ENCODE measurements at regions not wholly inside any gene's neighbourhood (a gene's known extent, or its start where the extent isn't known, plus 50 kb on each side); places are given as distances from the start of the nearest gene placed in this dataset.

DNA sequence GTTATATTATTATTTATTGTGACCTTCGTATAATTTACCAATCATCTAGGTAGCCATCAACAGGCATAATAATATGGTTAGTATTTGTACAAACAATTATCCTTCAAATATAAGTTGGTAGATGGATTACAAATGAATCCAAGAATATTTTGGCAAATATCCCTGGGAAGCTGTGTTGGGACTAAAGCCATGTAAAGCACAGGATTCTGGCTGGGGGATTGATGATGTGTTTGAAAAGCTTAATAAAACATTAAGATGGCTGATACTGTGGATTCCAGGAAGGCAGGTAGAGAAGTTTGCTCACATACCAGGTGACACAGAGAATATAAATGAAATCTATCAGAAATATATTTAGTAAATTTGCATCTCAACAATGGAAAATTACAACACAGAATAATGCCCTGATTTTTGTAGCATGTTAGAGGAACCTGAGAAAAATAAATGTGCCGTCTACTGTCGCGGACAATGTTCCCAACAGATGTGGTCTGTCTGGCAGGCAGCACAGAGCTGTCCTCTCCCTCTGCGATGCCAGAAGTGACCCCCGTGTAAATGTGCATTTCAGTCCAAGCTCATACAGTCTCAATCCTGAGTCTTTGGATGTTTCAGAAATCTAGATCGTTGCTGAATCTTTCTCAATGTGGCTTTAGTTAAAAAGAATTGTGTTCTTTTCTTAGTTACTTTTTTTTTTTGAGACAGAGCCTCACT is 125.0 kb downstream of the TEX36 start:
- no peak overlapping the region for H3K4me3 ChIP-seq (ENCODE audit: low read depth, low read length)
- in situ Hi-C loops (cut with HindIII; ENCODE audit: low pct_ligation_motif_present, low sequenced_read_pairs): no loop called here

DNA sequence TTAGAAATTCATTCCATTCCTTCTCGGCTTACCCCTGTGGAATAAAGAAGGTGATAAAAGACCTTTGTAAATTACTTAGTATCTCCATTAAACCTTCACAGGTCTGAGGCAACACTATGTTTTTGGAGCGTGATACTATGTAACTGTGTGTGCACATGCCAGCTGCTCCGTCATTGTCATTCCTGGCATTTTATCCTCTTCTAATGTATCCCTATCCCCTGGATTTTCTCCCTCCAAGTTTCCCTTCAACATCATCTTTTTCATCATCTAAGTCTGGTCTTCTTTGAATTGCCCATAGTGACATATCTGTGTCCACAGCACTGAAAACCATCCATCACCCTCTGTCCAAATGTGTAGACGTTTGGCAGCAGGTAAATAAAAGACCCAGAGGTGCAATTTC is 125.7 kb downstream of the TEX36 start:
- no peak for DNase-seq
- in situ Hi-C loops (cut with HindIII; ENCODE audit: low pct_ligation_motif_present, low sequenced_read_pairs): no loop called here
- H3K27ac ChIP-seq: no peak overlapping the region
- H3K4me3 ChIP-seq (ENCODE audit: low read depth, low read length): no peak overlapping the region
- H3K36me3 ChIP-seq (replicated peaks): no peaks in the 10 kb centered on the region
- no peaks in the 10 kb centered on the region for H3K27me3 ChIP-seq (replicated peaks)
- TF ChIP-seq, protein P1, sequence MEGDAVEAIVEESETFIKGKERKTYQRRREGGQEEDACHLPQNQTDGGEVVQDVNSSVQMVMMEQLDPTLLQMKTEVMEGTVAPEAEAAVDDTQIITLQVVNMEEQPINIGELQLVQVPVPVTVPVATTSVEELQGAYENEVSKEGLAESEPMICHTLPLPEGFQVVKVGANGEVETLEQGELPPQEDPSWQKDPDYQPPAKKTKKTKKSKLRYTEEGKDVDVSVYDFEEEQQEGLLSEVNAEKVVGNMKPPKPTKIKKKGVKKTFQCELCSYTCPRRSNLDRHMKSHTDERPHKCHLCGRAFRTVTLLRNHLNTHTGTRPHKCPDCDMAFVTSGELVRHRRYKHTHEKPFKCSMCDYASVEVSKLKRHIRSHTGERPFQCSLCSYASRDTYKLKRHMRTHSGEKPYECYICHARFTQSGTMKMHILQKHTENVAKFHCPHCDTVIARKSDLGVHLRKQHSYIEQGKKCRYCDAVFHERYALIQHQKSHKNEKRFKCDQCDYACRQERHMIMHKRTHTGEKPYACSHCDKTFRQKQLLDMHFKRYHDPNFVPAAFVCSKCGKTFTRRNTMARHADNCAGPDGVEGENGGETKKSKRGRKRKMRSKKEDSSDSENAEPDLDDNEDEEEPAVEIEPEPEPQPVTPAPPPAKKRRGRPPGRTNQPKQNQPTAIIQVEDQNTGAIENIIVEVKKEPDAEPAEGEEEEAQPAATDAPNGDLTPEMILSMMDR (IDR thresholded peaks at IDR 0.05; ENCODE audit: low read depth, low read length, missing control alignments): no peak

More for the DNA sequence above, 125.0 kb downstream of the TEX36 start:
- no peaks in the 10 kb centered on the region for H3K27me3 ChIP-seq (replicated peaks)
- no peak for DNase-seq
- TF ChIP-seq, protein P1 (IDR thresholded peaks at IDR 0.05; ENCODE audit: low read depth, low read length, missing control alignments): no peak
- no peak overlapping the region for H3K27ac ChIP-seq
- H3K36me3 ChIP-seq (replicated peaks): no peaks in the 10 kb centered on the region

DNA sequence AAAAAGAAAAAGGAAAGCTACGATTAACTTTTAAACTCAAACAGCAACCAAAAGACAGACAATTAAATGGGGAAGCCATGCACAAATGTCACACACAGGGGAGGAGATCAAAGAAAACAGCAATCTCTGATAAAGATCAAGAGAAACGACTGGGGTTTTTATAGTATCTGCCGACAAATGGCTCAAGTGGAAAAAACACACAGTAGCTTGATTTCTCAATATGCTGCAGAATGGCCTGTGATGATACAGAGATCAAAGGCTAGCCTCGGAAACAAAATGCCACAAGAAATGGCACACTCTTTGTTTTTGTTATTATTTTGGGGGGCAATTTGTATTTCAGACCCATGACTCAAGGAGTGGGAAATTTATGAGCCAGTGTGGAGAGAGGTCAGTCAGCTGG is 126.1 kb downstream of the TEX36 start:
- TF ChIP-seq, protein P1 (IDR thresholded peaks at IDR 0.05; ENCODE audit: low read depth, low read length, missing control alignments): no peak
- Histone ChIP-seq H3K36me3 (replicated peaks) (no peaks in the 10 kb centered on the region), H3K27me3 (replicated peaks) (no peaks in the 10 kb centered on the region), H3K27ac (no peak overlapping the region), H3K4me3 (ENCODE audit: low read depth, low read length) (no peak overlapping the region)
- in situ Hi-C loops (cut with HindIII; ENCODE audit: low pct_ligation_motif_present, low sequenced_read_pairs): no loop called here
- no peak for DNase-seq

DNA sequence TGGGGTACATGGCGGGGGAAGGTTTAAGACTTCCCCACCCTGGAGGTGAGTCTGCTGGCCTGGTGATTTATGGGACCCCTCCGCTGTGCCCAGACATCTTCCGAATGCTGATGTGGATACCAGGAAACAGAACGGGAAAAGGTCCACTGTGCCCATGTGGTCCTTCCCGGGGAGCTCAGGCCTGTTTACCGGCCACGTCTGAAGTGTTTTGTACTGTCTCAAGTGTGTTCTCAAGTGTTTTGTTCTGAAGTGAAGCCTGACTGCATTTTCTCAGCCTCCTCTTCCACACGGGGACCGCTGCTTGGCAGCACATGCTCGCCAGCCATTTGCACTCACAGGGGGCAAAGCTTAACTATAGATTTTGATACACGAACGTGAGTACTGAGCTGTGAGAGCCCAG is 127.2 kb downstream of the TEX36 start:
- Histone ChIP-seq H3K36me3 (replicated peaks) (no peaks in the 10 kb centered on the region), H3K4me3 (ENCODE audit: low read depth, low read length) (no peak overlapping the region), H3K27ac (no peak overlapping the region), H3K27me3 (replicated peaks) (no peaks in the 10 kb centered on the region)
- in situ Hi-C loops (cut with HindIII; ENCODE audit: low pct_ligation_motif_present, low sequenced_read_pairs): no loop called here
- DNase-seq: no peak
- TF ChIP-seq, protein P1 (IDR thresholded peaks at IDR 0.05; ENCODE audit: low read depth, low read length, missing control alignments): no peak

DNA sequence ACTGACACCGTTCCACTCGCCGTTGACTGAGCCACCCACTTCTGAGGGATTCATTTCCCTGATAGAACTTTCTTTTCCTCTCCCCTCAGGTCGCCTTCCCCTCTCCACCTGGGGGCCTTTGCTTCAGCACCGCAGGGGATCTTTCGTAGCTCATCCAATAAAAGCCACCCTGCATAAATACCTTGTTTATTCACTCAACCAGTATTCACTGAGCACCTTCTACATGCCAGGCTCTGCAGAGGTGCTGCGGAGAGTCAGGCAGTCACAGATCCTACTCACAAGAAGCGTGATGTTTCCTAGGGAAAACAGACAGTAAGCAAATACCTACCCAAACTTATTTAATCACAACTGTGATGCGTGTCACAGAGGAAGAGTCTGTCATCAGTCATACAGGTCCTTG is 127.7 kb downstream of the TEX36 start:
- TF ChIP-seq, protein P1 (IDR thresholded peaks at IDR 0.05; ENCODE audit: low read depth, low read length, missing control alignments): no peak
- H3K27me3 ChIP-seq (replicated peaks): no peaks in the 10 kb centered on the region
- H3K27ac ChIP-seq: no peak overlapping the region
- H3K4me3 ChIP-seq (ENCODE audit: low read depth, low read length): no peak overlapping the region
- no peak for DNase-seq
- no peaks in the 10 kb centered on the region for H3K36me3 ChIP-seq (replicated peaks)
- in situ Hi-C loops (cut with HindIII; ENCODE audit: low pct_ligation_motif_present, low sequenced_read_pairs): no loop called here

DNA sequence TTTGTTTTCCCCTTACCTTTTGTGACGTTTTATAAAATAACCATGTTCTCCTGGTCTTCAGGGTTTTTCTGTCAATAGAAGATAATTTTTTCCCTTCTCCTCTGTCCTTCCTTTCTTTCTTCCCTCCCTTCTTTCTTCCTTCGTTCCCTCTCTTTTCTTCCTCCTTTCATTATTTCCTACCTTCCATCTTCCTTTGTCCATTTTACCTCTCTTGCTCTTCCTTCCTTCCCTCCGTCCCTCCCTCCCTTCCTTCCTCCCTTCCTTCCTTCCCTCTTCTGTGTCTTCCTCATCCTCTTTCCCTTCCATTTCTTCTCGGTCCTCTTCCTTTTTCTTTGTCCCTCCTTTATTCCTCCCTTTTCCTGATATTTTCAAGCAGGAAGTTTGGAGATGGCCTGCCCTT is 128.2 kb downstream of the TEX36 start:
- DNase-seq: no peak
- Histone ChIP-seq H3K27ac (no peak overlapping the region), H3K4me3 (ENCODE audit: low read depth, low read length) (no peak overlapping the region), H3K36me3 (replicated peaks) (no peaks in the 10 kb centered on the region), H3K27me3 (replicated peaks) (no peaks in the 10 kb centered on the region)
- in situ Hi-C loops (cut with HindIII; ENCODE audit: low pct_ligation_motif_present, low sequenced_read_pairs): no loop called here
- TF ChIP-seq, protein P1 (IDR thresholded peaks at IDR 0.05; ENCODE audit: low read depth, low read length, missing control alignments): no peak
